ENCODE measurements at regions not wholly inside any gene's neighbourhood (a gene's known extent, or its start where the extent isn't known, plus 50 kb on each side); places are given as distances from the start of the nearest gene placed in this dataset.
"Not testable (repeated sequence)": the region's sequence is repeated elsewhere in the genome, so short reads cannot be mapped to it uniquely, and the experiment has no call there.

GRCh38 chr10:123323884-123324283 is 169.7 kb downstream of the BUB3 start:
- DNase-seq, result no peak

DNA sequence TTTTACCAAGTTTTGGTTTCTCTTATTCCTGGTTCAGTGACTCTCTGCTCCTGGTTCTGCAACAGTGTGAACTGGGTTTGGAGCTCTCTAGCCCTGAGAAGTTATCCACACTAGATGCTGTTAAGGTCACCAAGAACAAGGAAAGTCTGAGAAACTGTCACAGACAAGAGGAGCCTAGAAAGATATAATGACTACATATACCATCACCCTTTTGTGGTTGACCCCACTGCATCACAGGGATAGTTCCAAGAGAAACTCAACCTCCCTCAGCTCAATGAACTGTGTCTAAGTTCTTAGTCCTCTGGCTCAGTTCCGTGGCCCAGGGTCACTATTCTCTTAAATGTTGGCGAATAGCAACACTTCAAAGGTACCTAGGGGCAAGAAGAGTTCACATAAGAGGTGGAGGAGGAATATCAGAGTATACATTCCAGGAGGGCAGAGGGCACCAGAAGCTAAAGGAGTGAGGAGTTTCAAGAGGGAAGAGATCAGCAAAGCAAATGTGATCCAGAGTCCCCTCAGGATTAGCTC is 171.5 kb downstream of the BUB3 start:
- DNase-seq, result no peak

DNA sequence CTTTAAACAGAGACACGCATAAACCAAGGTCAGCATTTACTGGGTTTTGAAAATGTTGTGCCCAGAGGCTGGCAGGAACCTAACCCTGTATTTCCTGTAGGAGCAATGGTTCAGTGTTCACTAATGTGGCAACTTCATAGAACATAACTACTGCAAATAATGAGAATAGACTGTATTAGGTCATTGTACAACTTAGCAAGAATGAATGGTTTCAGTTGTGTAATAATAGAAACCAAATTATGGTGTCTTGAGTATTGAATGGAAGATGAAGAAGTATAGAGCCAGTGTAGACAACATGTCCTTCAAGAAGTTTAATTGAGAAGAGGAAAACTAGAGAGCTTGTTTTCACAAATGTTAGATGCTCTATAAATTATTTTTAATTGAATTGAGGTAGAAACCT is 172.5 kb downstream of the BUB3 start:
- DNase-seq, result no peak

DNA sequence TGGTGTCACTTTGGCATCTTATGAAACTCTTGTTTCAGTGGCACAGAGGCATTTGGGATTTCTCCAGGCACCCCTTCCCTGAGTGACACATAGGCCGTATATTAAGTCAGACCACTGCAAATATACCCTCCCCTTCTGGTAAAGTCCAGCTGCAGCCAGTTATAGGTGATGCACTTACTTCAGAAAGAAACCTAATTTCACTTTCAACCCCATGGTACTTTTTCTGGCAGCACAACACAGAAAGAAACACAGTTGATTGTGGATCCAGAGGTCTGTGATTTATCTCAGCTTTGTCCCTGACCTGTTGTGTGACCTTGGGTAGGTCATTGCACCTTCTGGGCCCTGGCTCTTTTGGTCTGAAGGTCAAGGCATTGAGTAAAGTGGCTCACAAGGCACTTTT is 173.2 kb downstream of the BUB3 start:
- no peak for DNase-seq

DNA sequence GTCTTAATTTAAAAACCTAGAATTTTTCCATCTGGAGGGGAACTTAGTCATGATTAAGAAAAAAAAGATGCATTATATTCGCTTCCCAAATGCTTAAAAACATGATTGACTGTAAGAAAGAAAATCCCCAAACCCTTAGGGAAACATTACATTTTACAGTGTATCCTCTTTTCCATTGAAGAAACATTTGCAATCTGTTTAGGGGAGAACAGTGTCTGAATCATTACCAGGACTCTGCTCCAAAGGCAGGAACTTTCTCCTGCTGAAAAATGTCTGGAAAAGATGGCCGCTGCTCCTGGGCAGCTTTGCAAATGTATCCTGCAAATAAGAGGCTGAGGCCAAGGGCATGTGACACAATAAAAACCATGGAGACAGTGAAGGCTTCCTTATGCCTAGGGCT is 173.7 kb downstream of the BUB3 start:
- DNase-seq, result no peak

DNA sequence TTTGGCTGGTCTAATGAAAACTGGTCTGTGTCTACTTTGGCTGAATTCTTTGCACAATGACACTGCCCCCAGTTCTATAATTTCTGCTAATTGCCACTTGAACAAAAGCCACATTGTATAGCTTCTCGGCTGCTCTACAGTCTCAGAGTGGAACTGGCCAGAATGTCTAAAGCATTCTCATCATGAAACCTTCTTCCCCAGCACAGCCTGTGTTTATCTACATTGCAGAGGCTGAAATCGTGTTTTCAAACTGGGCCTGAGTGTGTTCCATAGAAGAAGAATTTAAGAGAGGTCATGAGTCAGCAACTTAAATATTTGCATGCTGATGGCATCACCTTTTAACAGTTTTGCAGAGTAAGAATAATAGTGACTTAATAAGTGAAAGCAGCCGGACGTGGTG is 177.2 kb downstream of the BUB3 start:
- DNase-seq, result no peak

GRCh38 chr10:123346581-123346980 is 192.4 kb downstream of the BUB3 start:
- no peak for DNase-seq

GRCh38 chr10:123348691-123349572 is 194.7 kb downstream of the BUB3 start:
- DNase-seq, result no peak

GRCh38 chr10:123351715-123352114 is 197.5 kb downstream of the BUB3 start:
- DNase-seq, result no peak

GRCh38 chr10:123354521-123354920 is 200.3 kb downstream of the BUB3 start:
- no peak for DNase-seq

DNA sequence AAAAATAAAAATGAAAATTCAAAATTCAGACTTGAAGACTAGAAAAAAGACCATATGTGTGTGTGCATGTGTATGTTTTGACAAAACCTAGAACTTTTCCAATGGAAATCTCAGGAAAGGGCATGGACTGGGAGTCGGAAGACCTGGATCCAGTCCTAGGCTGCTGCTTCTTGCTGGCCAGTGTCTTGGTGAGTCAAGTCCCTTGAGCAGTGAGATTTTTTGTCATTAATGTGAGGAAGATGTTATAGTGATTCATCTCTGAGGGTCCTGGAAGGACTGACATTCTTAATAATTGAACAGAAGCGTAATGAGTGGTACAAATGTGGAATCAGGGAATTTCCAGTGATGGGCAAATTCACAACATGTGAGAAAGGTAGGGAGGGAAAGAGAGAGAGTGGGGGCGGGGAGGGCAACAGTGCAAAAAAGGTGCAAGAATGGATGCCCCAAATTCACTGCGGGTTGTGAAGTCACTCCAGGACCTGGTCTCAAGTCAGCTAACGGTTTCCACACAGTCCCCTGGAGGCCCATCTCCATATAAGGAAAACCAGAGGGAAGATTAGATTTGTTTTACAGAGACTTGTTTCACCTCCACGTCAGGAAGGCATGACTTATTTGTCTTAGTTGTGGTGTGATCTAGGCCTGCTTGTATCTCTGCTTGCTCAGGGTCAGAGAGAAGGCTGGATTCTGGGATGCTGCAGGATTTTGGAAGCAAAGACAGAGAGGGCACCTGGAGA is 201.7 kb downstream of the BUB3 start:
- DNase-seq, result no peak

DNA sequence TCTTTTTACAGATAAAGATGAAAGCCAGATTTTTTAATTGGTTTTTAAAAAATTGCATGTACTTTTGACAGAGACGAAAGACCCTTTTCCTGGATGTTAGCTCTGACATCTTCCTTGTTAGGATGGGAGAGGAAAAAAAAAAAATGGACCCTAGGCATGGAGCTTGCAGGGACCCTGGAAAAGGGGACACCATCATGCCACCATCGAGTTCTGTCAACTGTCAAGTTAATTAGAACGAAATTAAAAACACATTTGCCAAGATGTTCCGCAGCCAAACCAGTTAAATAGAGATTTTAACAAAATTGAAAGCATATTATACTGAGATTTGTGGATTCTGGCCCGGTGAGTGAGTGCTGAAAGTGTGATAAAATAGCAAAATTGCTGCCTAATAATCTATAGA is 202.6 kb downstream of the BUB3 start:
- DNase-seq, result no peak

DNA sequence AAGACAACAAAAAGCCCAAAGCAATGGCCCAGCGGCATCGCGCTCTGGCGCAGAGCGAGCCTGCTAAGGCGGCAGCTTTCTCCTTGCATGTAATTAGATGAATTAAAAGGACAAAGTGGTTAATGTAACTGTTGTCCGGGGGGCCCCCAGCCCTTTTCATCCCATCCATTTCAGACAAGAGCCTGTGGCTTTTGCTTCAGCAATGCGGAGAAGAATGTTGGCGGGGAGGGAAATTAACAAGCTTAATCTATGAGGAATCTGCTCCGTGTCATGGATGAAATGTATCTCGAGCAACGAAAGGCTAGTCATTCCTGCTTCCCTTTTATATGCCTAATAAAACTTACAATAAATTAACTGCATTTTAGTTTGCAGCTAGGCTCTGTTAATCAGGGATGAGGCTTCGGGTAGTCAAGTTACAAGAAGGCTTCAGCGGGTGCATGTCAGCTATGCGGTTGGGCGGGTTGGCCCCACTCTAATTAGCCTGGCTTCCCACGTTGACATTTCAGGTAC is 203.3 kb downstream of the BUB3 start:
- DNase-seq, result no peak

DNA sequence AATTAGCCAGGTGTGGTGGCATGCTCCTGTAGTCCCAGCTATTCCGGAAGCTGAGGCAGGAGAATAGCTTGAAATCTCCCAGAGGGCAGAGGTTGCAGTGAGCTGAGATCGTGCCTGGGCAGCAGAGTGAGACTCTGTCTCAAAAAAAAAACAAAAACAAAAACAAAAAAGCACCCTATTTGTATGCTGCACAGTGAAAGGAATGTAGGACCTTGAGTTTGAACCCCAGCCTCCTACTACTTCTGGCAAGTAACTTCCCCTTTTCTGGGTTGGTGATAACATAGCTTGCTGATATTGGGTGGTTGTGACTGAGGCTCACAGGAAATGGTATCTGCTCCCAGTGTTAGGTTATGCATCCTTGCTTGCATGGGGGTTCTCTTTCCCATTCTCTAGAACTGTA is 205.3 kb downstream of the BUB3 start:
- no peak for DNase-seq

GRCh38 chr10:123361832-123362231 is 207.6 kb downstream of the BUB3 start:
- DNase-seq, result no peak

GRCh38 chr10:123367195-123367594 is 213.0 kb downstream of the BUB3 start:
- DNase-seq, result no peak

- DNase-seq, result not testable (repeated sequence)
Measured at GRCh38 chr10:123371626-123372025, 217.4 kb downstream of the BUB3 start.

DNA sequence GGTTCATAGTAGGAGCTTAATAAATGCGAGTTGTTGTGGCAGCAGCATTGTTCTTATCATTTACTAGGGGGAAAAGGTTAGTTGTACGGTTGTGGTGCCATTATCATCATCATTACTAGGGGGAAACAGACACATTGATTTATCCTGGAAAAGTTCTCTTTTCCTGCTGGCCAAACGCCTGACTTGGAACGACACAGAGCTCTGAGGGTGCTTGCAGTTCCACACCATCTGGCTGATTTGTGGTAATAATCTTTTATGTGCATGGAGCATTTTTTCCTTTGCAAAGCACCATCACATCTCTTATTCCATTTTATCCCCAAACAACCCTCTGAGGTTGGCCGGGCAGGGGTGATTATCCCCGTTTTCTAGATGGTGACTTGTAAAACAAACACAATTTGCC is 219.4 kb downstream of the BUB3 start:
- no peak for DNase-seq

- DNase-seq, result no peak
Measured at GRCh38 chr10:123375097-123375496, 220.9 kb downstream of the BUB3 start.

DNA sequence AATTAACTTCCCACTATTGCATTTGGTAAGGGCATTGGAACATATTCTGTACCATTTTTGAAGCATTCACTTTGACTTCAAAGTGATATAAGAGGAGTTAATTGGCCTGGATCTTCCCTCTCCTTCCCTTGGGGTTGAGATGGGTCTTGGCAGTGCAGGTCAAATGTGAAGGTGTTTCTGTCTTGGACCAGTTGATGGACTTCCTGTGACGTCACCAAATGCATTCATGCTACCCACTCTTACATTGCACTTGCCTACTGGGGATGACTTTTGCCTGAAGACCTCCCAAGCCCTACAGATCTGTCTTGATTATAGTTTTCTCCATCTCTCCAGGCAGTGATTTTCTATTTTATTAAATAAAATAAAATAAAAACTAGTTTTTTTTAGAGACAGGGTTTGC is 221.5 kb downstream of the BUB3 start:
- no peak for DNase-seq

DNA sequence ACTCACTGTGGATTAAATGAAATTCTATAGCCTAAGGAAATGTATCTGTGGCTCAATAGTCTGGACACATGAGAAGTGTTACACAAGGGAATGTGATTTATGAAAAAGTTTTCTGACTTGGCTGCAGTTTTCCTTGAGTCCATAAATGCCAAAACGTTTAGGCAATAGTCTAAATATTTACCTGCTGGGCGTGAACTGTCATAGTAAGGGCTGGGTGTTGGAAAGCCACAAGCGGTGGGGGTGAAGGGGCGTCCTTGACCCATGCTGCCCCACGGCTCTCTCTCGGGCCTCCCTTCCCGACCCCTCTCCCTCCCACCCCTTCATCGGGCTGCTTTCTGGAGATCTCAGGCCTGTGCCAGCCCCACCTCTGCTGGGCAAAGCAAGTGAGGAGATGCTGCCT is 223.7 kb downstream of the BUB3 start:
- DNase-seq, result no peak

GRCh38 chr10:123378302-123378701 is 224.1 kb downstream of the BUB3 start:
- DNase-seq, result no peak

DNA sequence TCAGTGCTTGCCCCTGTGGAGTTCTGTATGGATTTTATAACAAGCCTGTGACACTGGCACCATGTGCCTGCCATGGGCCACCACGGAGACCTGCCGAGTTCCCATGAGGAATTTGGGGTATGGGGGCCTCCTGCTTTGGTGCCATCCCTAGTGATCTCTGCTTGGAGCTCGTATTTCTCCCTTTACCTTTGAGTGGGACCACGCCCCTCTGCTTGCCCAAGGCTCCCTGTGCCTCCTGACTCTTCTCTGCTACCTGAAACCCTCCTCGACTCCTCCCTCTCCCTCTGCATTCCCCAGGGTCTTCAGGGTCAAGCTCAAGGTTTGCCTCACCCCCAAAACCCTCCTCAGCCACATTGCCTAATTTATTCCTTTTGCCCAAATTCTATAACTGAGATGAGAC is 225.0 kb downstream of the BUB3 start:
- no peak for DNase-seq

Measured in inflammatory macrophage treated with lipopolysaccharide for 1 hour (primary cell).